GM12873 (cell line): ENCODE measurements at regions not wholly inside any gene's neighbourhood (a gene's known extent, or its start where the extent isn't known, plus 50 kb on each side); places are given as distances from the start of the nearest gene placed in this dataset.

Experiments
- TF ChIP-seq, protein P1 (sequence below): IDR thresholded peaks from 2 replicates; pipeline ENCODE4 v1.5.1; 2012; ENCODE audit warnings: low read depth, mild to moderate bottlenecking, moderate library complexity, low read length, control low read depth; ENCODE audit not compliant: insufficient read depth; ENCODE audit errors: missing control alignments

DNA sequence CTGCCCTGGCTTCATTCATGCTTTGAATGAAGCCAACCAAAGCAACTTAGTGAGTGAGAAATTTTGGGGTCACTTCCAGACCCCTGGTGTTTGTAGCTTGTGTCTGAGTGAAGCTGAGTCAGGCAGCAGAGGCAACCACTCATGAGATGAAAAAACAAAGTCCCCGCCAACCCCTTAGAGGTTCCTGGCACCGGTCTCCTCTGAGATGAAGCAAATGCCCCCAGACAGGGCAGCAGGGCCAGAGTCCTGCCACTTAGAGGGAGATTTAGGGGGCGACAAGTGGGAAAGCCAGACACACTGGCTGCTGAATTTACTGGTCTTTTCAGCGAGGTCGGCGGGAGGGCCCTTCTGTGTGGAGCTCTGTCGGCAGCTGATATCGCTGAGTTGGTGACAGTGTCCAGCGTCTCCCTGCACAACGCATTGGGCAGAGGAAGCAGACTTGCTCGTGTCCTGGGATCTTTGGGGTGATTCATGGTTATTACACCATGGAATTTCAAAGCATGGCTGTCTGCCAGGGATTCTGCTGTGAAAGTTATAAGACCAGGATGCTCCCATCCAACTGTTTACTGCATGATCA lies 482.6 kb downstream of the MIAT start:
- TF ChIP-seq, protein P1, sequence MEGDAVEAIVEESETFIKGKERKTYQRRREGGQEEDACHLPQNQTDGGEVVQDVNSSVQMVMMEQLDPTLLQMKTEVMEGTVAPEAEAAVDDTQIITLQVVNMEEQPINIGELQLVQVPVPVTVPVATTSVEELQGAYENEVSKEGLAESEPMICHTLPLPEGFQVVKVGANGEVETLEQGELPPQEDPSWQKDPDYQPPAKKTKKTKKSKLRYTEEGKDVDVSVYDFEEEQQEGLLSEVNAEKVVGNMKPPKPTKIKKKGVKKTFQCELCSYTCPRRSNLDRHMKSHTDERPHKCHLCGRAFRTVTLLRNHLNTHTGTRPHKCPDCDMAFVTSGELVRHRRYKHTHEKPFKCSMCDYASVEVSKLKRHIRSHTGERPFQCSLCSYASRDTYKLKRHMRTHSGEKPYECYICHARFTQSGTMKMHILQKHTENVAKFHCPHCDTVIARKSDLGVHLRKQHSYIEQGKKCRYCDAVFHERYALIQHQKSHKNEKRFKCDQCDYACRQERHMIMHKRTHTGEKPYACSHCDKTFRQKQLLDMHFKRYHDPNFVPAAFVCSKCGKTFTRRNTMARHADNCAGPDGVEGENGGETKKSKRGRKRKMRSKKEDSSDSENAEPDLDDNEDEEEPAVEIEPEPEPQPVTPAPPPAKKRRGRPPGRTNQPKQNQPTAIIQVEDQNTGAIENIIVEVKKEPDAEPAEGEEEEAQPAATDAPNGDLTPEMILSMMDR, result no peak

DNA sequence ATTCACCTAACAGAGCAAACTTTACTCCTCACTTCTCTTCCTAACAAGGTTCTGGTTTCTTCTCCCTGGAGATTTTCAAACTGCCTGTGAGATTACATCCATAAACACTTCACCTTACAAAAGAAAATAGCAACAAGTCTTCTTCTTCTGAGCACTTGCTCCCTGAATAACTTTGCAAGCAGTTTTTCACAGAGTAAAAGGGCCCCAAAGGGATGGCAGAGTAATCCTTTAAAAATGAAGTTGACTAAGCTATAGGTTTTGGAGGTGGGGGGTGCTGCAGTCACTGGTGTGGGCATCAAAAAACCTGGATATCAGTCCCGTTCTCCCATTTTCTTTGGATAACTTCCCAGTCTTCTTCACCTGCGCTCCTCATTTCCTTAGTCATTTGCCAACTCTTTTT lies 484.9 kb downstream of the MIAT start:
- TF ChIP-seq, protein P1, result no peak

DNA sequence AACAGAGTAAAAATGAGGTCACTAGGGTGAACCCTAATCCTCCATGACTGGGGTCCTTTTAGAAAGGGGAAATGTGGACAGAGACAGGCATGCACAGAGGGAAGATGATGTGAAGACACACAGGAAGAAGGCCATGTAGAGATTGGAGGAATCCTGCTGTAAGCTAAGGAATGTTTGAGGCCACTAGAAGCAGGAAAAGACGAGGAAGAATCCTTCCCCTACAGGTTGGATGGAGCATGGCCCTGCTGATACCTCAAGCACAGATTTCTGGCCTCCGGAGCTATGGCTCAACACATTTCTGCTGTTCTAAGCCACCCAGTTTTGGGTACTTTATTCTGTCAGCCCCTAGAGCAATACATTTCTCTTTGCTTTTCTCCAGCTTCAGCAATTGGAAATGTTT lies 486.9 kb downstream of the MIAT start:
- TF ChIP-seq, protein P1, result no peak

DNA sequence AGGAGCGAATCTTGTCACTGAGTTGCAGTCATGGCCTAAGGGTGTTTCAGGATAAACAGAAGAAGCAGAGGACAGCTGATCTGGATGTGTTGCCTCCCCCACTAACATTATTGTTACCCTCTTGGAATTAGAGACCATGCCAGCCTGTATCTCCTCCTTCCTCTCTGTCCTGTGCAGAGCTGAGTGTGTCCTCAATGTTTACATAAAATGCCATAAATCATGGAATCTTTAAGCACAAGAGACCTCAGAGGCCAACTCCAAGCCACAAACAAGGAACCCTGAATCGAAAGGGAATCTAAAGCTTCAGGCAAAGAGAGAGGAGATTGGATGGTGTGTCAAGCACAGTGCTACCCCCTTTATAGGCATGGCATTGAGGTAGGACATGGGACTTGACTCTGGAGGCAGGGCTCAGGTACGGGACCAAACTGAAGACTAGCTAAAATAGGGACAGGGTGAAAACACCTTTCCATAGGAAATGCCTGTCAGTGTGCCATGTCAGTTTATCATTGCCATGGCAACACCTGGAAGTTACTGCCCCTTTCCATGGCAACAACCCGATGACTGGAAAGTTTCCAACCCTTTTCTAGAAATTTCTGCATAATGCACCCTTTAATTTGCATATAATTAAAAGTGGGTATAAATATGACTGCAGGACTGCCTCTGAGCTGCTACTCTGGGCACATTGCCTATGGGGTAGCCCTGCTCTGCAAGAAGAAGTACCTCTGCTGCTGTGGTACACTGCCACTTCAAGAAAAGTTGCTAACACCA lies 489.7 kb downstream of the MIAT start:
- TF ChIP-seq, protein P1, result no peak

DNA sequence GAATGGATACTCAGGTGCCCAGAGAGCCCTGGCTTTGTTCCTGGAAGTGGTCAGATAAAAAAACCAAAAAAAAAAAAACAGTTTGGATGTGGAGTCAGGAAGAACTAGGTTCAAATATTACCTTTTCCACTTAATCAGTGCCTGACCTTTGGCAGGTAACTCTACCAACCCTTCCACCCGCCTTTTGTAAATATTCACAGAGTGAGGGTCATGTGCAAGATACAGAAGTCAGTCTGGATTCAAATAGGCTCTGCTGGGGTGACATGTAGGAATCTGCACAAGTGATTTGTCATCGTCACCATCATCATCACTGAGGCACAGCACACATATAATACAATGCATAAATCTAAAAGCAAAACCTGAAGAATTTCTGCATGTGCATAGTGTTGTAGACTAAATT lies 490.7 kb downstream of the MIAT start:
- TF ChIP-seq, protein P1, result no peak

DNA sequence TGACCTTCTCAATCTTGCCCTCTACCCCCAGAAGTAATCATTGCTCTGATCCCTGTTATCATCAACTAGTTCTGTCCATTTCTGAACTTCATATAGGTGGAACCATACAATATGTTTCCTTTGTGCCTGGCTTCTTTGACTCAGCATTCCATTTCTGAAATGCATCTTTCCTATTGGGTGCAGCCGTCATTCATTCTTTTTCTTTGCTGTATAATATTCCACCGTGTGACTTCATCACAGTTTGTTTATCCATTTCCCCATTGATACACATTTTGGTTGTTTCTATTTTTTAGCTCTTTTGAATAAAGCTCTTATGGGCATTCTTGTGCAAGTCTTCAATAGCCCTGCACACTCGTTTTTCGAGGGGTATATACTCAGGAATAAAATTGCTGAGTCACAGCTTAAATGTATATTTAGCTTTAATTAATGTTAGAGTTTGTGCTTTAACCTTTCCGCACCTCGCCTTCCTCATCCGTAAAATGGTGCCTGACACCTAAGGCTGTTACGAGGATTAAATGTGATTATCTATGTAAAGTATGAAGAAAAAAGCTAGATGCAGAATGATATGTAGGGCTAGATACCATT lies 491.6 kb downstream of the MIAT start:
- TF ChIP-seq, protein P1, result no peak

DNA sequence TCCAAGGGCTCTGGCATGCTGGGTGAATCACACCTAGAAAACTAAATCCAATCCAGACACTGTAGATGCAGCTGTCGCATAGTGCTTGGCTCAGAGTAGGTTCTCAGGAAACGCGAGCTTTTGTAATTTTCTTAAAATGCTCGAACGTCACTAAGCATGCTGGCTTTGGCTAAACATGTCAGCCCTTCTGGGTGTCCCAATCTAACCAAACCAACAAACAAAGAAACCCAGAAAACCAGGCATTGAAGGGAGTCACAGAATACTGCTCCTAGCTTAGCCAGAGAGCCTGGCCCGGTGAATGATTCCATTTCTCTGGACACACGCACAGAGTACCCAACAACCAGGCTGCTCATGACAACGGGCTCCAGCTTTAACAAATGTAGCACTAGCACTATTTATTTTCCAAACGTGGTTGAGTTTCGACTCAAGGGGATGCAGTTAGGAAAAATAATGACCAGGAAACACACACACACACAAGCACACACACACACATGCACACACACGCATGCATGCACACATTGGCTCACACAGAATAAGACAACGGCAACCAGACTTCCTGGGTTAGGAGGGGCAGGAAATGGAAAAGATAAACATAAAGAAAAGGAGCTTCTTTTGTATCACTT lies 492.6 kb downstream of the MIAT start:
- TF ChIP-seq, protein P1, result no peak
